Kidney (tissue), 13 donors: ENCODE measurements at regions not wholly inside any gene's neighbourhood (a gene's known extent, or its start where the extent isn't known, plus 50 kb on each side); places are given as distances from the start of the nearest gene placed in this dataset.

Experiments
- DNase-seq, 5 donors: peaks; one replicate each; pipeline ENCODE4 v3.0.0-alpha.2; 2013 to 2020
- FAIRE-seq: peaks from 2 replicates; lab custom pipeline; 2012; peaks lifted over from hg19 to GRCh38; lab: Jason Lieb, UNC
- H3K27ac ChIP-seq, 2 donors: one replicate each; pipeline ENCODE4 v1.7.0; 2013; ENCODE audit warnings: low read depth in 2 of 2, low read length in 2 of 2, inconsistent platforms in 1 of 2
- H3K27me3 ChIP-seq: one replicate; pipeline ENCODE4 v1.7.1; 2013; ENCODE audit warnings: low read length, inconsistent platforms; ENCODE audit not compliant: control insufficient read depth, insufficient read depth
- H3K36me3 ChIP-seq, 3 donors: one replicate each; pipeline versions ENCODE4 v1.7.0 to v1.7.1; 2013; ENCODE audit warnings: low read length in 3 of 3, control low read depth in 1 of 3, inconsistent platforms in 1 of 3; ENCODE audit not compliant: insufficient read depth in 3 of 3, control insufficient read depth in 2 of 3
- H3K4me1 ChIP-seq, 3 donors: one replicate each; pipeline versions ENCODE4 v1.7.0 to v1.7.1; 2013; ENCODE audit warnings: low read length in 3 of 3, inconsistent platforms in 1 of 3, low read depth in 1 of 3; ENCODE audit not compliant: control insufficient read depth in 2 of 3, insufficient read depth in 2 of 3
- H3K4me3 ChIP-seq, 3 donors: one replicate each; pipeline versions ENCODE4 v1.7.0 to v1.8.1; 2013; ENCODE audit warnings: low read length in 3 of 3, control low read depth in 1 of 3, inconsistent platforms in 1 of 3
- H3K9ac ChIP-seq, 3 donors: one replicate each; pipeline versions ENCODE4 v1.7.0 to v1.7.1; 2013; ENCODE audit warnings: low read length in 3 of 3, control low read depth in 1 of 3, inconsistent platforms in 1 of 3
- H3K9me3 ChIP-seq, 3 donors: one replicate each; pipeline versions ENCODE4 v1.7.0 to v1.7.1; 2013; ENCODE audit warnings: low read length in 3 of 3, control low read depth in 1 of 3, inconsistent platforms in 1 of 3; ENCODE audit not compliant: control insufficient read depth in 2 of 3, insufficient read depth in 1 of 3
- intact Hi-C: fragments of 100-400 bp; cut with DNase I; formaldehyde crosslinking; loops from one replicate; pipeline ENCODE4 v1.11.1; 2022
- TF ChIP-seq, protein P1 (sequence below): IDR thresholded peaks from 3 replicates; pipeline ENCODE4 v1.5.1; 2012; ENCODE audit warnings: mild to moderate bottlenecking, moderate library complexity, borderline replicate concordance; ENCODE audit not compliant: insufficient read depth; ENCODE audit errors: extremely low read depth
- donor health status: control.
- donor health status: control.
- donor health status: control.
- donor health status: control.
- donor health status: control.
- donor health status: DM: yes; HTN: yes; CAD: no.
- donor health status: Normal renal cell carcinoma (clear cell type).

DNA sequence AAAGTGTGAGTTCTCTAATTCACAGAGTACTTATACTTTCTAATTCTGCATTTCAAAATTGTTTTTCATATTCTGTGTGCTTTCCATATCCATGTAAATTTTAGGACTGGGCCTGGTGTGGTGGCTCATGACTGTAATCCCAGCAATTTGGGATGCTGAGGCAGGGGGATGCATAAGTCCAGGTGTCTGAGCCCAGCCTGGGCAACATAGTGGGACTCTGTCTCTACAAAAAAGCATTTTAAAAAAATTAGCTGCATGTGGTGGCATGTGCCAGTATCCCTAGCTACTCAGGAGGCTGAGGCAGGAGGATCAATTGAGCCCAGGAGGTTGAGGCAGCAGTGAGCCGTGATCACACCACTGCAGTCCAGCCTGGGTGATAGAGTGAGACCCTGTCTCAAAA is 382.6 kb upstream of the AKR1E2 start:
- no peaks in the 10 kb centered on the region for H3K27me3 ChIP-seq
- no peak overlapping the region for H3K27ac ChIP-seq
- H3K4me1 ChIP-seq, result no peaks in the 10 kb centered on the region
- FAIRE-seq, result no peak
- no peak overlapping the region for H3K4me3 ChIP-seq
- H3K36me3 ChIP-seq, result no peaks in the 10 kb centered on the region
- TF ChIP-seq, protein P1, sequence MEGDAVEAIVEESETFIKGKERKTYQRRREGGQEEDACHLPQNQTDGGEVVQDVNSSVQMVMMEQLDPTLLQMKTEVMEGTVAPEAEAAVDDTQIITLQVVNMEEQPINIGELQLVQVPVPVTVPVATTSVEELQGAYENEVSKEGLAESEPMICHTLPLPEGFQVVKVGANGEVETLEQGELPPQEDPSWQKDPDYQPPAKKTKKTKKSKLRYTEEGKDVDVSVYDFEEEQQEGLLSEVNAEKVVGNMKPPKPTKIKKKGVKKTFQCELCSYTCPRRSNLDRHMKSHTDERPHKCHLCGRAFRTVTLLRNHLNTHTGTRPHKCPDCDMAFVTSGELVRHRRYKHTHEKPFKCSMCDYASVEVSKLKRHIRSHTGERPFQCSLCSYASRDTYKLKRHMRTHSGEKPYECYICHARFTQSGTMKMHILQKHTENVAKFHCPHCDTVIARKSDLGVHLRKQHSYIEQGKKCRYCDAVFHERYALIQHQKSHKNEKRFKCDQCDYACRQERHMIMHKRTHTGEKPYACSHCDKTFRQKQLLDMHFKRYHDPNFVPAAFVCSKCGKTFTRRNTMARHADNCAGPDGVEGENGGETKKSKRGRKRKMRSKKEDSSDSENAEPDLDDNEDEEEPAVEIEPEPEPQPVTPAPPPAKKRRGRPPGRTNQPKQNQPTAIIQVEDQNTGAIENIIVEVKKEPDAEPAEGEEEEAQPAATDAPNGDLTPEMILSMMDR, result no peak
- intact Hi-C loops, result no loop called here
- no peak for DNase-seq
- peaks cover 0 to 9% (median 0%) of the 10 kb centered on the region in 3 donors for H3K9me3 ChIP-seq
- no peak overlapping the region for H3K9ac ChIP-seq

- Histone ChIP-seq H3K36me3 (no peaks in the 10 kb centered on the region), H3K4me3 (no peak overlapping the region), H3K4me1 (no peaks in the 10 kb centered on the region), H3K9ac (no peak overlapping the region), H3K27ac (no peak overlapping the region), H3K9me3 (peaks cover 0 to 9% (median 0%) of the 10 kb centered on the region in 3 donors), H3K27me3 (no peaks in the 10 kb centered on the region)
- intact Hi-C loops, result no loop called here
- TF ChIP-seq, protein P1, result no peak
- DNase-seq (no peak), FAIRE-seq (no peak)
Measured at GRCh38 chr10:4442296-4442695, 383.7 kb upstream of the AKR1E2 start.

DNA sequence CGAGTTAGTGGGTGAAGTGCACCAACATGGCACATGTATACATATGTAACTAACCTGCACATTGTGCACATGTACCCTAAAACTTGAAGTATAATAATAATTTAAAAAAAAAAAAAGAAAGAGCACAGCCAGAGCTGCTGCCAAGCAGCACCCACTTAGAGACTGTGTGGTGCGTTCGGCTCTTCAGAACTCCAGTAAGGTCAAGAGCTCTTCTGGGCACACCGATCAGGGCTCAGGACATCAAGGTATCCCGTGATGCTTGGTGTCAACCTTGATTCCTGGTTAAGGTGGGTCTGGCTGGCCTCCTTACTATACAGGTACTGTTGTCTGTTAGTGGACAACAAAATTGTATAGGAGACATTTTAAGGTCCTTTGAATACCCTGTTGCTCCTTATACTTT is 385.7 kb upstream of the AKR1E2 start:
- no peak overlapping the region for H3K9ac ChIP-seq
- TF ChIP-seq, protein P1, result no peak
- no peak for FAIRE-seq

GRCh38 chr10:4437791-4438190 is 388.2 kb upstream of the AKR1E2 start:
- no peaks in the 10 kb centered on the region for H3K36me3 ChIP-seq
- H3K9me3 ChIP-seq, result peaks cover 0 to 5% (median 0%) of the 10 kb centered on the region in 3 donors
- no peak overlapping the region for H3K4me3 ChIP-seq
- TF ChIP-seq, protein P1, result no peak
- DNase-seq (no peak), FAIRE-seq (no peak)
- intact Hi-C loops, result no loop called here
- H3K9ac ChIP-seq, result no peak overlapping the region
- no peaks in the 10 kb centered on the region for H3K27me3 ChIP-seq
- H3K27ac ChIP-seq, result no peak overlapping the region
- no peaks in the 10 kb centered on the region for H3K4me1 ChIP-seq

More for the DNA sequence above, 385.7 kb upstream of the AKR1E2 start:
- peaks cover 0 to 9% (median 0%) of the 10 kb centered on the region in 3 donors for H3K9me3 ChIP-seq
- H3K27ac ChIP-seq, result no peak overlapping the region
- no peaks in the 10 kb centered on the region for H3K4me1 ChIP-seq
- intact Hi-C loops, result no loop called here
- H3K4me3 ChIP-seq, result no peak overlapping the region
- no peak for DNase-seq
- H3K27me3 ChIP-seq, result no peaks in the 10 kb centered on the region
- H3K36me3 ChIP-seq, result no peaks in the 10 kb centered on the region
